ENCODE measurements at regions not wholly inside any gene's neighbourhood (a gene's known extent, or its start where the extent isn't known, plus 50 kb on each side); places are given as distances from the start of the nearest gene placed in this dataset.

GRCh38 chr10:131841131-131841660 is 59.6 kb upstream of the PPP2R2D start (continued):
- TF ChIP-seq MLLT1 (IDR thresholded peaks at IDR 0.05) (no peak), RUNX3 (IDR thresholded peaks at IDR 0.05; ENCODE audit: low read length) (no peak), SIX5 (IDR thresholded peaks at IDR 0.05; ENCODE audit: low read depth, low read length, severe bottlenecking) (no peak)

GRCh38 chr10:131841661-131842139 is 59.1 kb upstream of the PPP2R2D start:
- Histone ChIP-seq H3K79me2 (ENCODE audit: control insufficient read depth, insufficient read depth, low read length) (no peaks in the 10 kb centered on the region), H3K4me2 (ENCODE audit: control insufficient read depth, insufficient read depth) (no peak overlapping the region), H3K9me3 (replicated peaks; ENCODE audit: control insufficient read depth, insufficient read depth, low read length) (no peaks in the 10 kb centered on the region), H2AFZ (ENCODE audit: control insufficient read depth, low read depth, low read length) (no peak overlapping the region), H4K20me1 (ENCODE audit: control insufficient read depth, insufficient read depth) (no peaks in the 10 kb centered on the region), H3K4me3 (no peak overlapping the region), H3K4me1 (ENCODE audit: control insufficient read depth, insufficient read depth, low read length) (no peaks in the 10 kb centered on the region), H3K36me3 (ENCODE audit: control insufficient read depth in 2 of 2, insufficient read depth in 2 of 2, low read length in 1 of 2) (no peaks in the 10 kb centered on the region), H3K9ac (ENCODE audit: control insufficient read depth, insufficient read depth, low read length) (no peak overlapping the region), H3K27ac (ENCODE audit: control insufficient read depth, insufficient read depth) (no peak overlapping the region), H3K27me3 (replicated peaks in 1 of 2; ENCODE audit: control insufficient read depth in 2 of 2, insufficient read depth in 2 of 2, low read length in 1 of 2) (no peaks in the 10 kb centered on the region)
- no peak for FAIRE-seq
- POLR2A ChIA-PET: no interaction called here
- intact Hi-C loops (cut with micrococcal nuclease; ENCODE audit: unreplicated experiment): no loop called here
- RAD21 ChIA-PET (ENCODE audit: unreplicated experiment): no interaction called here
- WGBS (ENCODE audit: insufficient coverage, insufficient replicate concordance, low lambda C conversion rate, missing lambda C conversion rate): 32% methylated on average over 19 of the region's 19 CpGs
- in situ Hi-C loops (cut with MboI): no loop called here
- no peak for DNase-seq (ENCODE audit: low read depth, low spot score)
- SMC1A ChIA-PET (ENCODE audit: uncharacterized antibody, unreplicated experiment): no interaction called here
- CTCF ChIA-PET: no interaction called here
- no TSS peak for BruUV-seq (replicated peaks)
- no peak for TF ChIP-seq USF2 (IDR thresholded peaks at IDR 0.05; ENCODE audit: borderline replicate concordance, low read depth, low read length)
- no peak for TF ChIP-seq JUNB (IDR thresholded peaks at IDR 0.05)
- no peak for TF ChIP-seq STAT1 (conservative IDR thresholded peaks at IDR 0.05)
- no peak for TF ChIP-seq SIN3A (IDR thresholded peaks at IDR 0.05; ENCODE audit: low read depth, low read length)
- TF ChIP-seq E2F8 (IDR thresholded peaks at IDR 0.05; ENCODE audit: low read depth, partially characterized antibody): no peak
- no peak for TF ChIP-seq CHD4 (IDR thresholded peaks at IDR 0.05)
- no peak for TF ChIP-seq IKZF2 (IDR thresholded peaks at IDR 0.05)
- no peak for ATAC-seq
